KBM-7 (cell line): ENCODE measurements at regions not wholly inside any gene's neighbourhood (a gene's known extent, or its start where the extent isn't known, plus 50 kb on each side); places are given as distances from the start of the nearest gene placed in this dataset.
"Not testable (repeated sequence)": the region's sequence is repeated elsewhere in the genome, so short reads cannot be mapped to it uniquely, and the experiment has no call there.

Source experiments
- DNase-seq: peaks from one replicate; pipeline ENCODE4 v3.0.0-alpha.2; 2015
- in situ Hi-C: fragments of 300-500 bp; cut with MboI; formaldehyde crosslinking; loops from 2 replicates; pipeline ENCODE4 v1.14.3; 2020; ENCODE audit warnings: low sequenced_read_pairs, low pct_unique_long_range_greater_than_20kb, mixed read lengths

DNA sequence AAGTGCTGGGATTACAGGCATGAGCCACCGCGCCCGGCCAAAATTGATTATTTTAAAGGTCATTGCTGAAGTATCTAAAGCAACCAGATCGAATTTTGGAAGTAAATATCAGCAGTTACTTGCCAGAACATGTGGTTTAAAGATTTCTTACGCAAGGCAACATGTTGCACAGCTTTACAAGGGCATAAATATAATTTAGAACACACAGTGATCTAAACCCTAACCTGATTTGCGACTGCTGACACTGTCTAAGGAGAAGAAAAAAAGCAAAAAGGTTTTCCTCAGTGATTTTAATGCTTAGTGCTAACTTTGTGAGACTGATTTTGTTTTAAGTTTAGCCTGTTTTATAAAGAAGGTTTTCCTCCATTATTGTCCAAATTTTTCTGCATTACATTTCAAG lies 569.9 kb upstream of the LINC00305 start:
- DNase-seq, result no peak
- in situ Hi-C loops, result no loop called here

DNA sequence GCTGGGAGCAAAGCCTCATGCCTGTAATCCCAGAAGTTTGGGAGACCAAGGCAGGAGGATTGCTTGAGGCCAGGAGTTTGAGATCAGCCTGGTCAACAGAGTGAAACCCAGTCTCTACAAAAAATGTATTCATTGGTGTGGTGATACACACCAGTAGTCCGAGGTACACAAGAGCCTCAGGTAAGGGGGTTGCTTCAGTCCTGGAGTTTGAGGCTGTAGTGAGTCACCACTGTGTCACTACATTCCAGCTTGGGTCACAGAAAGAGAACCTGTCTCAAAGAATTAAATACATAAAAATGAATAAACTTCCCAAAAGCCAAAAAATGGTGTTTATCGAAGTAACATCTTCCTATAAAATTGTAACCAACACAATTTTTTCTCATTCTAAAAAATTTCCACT lies 568.1 kb upstream of the LINC00305 start:
- no peak for DNase-seq
- in situ Hi-C loops, result no loop called here

DNA sequence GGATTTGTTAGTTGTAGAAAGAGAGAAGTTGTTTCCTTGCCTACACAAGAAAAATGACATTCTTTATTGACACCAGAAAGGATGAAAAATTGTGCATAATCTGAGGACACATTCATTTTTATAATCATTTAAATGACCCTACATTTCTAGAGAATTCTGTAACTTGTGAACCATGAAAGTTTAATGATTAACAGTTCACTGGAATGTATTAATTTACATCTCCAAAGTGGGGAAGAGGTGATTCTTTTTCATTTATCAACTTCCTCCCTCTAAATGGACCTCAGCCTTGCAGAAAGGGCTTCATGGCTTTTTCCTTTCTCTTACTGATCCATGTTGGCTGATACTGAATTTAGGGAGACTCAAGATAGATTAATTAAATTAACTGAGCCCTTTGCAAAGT lies 565.2 kb upstream of the LINC00305 start:
- DNase-seq, result no peak
- in situ Hi-C loops, result no loop called here

DNA sequence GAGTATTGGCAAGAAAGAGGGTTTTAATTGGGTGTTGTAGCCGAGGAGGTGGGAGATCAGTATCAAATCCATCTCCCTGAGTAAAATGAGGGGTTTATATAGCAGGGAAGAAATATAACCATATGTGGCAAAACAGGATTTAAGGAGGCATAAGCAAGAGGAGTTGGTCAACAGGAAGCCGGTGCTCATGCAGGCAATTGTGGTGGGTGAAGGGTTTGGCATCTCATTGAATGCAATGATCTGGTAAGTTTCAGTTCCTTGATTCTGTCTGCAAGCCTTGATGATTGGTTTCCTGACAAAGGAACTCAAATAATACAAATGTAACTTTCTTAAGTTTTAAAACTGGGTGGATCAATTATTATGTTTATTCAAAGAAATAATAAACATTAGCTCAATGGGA lies 564.4 kb upstream of the LINC00305 start:
- in situ Hi-C loops, result no loop called here
- DNase-seq, result peak; percentile 32

DNA sequence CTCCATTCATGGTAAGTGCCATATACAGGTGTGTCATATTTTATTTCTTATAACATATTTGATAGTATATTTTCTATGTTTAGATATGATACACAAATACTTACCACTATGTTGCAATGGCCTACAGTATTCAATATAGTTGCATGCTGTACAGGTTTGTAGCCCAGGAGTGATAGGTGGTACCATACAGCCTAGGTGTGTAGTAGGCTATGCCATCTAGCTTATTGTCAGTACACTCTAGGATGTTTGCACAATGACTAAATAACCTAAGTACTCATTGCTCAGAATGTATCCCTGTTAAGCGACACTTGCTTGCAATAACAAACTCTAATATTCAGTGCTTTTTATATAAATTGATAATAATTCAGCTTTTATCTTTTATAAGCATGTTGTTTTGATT lies 563.1 kb upstream of the LINC00305 start:
- DNase-seq, result no peak
- in situ Hi-C loops, result no loop called here

DNA sequence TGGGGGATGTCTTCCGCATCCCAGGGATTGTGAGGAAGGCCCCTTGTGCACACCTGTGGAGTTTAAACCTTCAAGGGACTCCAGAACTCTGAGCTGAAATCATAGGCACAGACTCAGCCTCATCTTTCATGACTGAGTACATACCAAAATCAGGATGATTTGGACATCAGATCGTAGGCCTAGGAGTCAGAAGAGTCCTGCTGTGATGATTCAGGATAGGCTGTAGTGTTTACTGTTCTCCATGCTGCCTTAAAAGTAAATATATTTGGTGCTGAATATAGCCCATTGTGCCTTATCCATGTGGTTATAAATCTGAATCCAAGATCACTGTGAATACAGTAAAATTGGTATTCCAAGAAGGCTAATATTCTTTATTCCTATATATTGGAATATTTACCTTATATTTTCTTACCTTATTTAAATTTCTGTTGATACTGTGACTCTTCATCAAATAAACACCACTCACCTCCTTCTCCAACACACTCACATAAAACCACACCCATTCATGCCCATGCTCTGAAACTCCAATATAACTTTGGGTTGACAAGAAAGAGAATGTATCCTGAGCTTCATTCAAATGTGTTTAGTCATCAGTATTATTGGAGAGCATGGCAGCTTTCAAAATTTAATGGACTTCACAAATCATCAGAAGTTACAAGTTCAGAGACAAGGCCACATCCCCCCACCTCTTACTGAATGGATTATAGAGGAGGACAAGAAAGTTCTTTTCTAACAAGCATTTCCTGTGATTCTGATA lies 561.4 kb upstream of the LINC00305 start:
- no peak for DNase-seq
- in situ Hi-C loops, result no loop called here

DNA sequence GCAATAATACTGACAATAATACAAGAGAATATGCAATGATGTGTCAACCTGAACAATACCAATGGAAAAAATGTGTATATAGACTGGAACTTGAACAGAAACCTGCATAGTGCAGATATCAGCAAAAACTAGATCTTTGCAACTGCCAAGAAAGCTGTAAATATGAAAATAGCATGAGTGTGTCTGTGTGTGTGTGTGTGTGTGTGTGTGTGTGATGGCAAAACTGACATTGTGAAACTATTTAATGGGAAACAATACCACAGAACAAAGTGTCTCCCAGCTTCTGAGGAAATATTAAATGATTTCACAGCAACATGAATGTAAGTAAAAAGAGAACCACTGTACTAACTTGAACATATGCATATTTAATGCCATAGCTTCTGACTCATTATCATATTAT lies 558.2 kb upstream of the LINC00305 start:
- in situ Hi-C loops, result no loop called here
- no peak for DNase-seq

DNA sequence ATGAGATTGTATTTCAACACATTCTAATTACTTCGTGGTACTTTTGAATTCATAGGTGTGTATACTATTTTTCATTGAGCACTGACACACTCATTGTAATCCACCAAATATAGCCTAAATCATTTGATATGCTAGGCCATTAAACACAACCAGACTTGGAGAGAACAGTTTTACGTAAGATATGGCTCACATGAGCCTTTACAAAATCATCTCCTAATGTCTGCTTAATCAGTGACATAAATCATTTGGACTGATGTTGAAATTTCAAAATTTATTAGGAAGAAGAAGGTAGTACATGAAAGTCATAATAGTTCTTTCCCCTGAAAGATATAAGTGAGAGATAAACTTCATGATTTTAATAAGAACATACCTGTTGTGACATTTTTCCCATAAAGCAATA lies 550.2 kb upstream of the LINC00305 start:
- no peak for DNase-seq
- in situ Hi-C loops, result no loop called here

DNA sequence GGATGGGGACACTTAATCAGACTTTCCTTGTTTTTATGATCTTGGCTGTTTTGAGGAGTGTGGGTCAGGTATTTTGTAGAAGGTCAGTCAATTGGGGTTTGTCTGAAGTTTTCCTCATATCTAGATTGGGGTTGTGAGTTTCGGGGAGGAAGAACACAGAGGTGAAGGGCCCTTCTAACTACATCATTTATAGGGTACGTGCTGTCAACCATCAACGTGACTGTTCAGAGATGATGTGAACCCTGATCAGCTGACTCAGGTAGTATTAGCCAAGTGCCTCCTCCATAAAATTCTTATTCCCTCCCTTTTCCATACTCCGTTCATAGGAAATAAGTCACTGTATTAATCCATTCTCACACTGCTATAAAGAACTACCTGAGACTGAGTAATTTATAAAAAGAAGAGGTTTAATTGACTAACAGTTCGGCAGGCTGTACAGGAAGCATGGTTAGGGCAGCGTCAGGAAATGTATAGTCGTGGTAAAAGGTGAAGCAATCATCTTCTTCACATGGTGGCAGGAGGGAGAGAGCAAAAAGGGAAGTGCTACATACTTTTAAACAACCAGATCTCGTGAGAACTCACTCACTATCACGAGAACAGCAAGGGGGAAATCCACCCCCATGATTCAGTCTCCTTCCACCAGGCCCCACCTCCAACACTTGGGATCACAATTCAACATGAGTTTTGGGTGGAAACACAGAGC lies 547.1 kb upstream of the LINC00305 start:
- in situ Hi-C loops, result no loop called here
- peak; percentile 69 for DNase-seq

DNA sequence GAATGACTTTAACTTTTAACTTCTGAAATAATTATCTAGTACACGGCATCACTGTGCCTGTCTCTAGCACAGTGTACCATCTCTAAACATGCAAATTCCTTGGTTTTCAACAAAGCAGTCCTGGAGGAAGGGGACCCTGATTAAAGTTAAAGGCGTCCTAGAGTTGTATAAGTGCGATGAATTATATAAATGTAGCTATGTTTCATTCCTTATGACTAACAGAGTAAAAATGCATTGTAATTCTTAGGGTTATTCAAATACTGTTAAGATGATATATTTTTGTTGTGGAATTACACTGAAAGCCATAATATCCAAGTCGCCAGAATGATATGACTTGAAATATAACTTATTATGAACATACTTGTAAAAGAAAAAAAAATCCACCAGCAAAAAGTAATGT lies 544.9 kb upstream of the LINC00305 start:
- DNase-seq, result no peak
- in situ Hi-C loops, result no loop called here

DNA sequence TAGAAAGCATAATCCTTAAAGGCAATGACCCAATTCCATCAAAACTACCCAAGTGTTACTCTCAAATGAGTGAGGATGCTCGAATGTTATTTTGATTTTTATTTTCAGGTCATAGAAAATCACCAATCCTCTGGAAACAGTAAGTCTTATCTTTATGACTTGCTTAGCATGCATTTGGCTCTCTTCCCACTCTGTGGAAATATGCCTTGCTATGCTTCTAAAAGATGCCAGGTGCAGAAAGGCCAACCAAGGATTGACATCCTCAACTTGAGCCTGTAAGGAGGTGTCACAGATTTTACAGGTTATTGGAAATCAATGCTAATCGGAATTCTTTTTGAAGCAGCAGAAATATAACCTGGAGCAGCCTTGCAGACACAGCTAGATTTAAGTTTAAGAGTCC lies 543.9 kb upstream of the LINC00305 start:
- DNase-seq, result no peak
- in situ Hi-C loops, result no loop called here

DNA sequence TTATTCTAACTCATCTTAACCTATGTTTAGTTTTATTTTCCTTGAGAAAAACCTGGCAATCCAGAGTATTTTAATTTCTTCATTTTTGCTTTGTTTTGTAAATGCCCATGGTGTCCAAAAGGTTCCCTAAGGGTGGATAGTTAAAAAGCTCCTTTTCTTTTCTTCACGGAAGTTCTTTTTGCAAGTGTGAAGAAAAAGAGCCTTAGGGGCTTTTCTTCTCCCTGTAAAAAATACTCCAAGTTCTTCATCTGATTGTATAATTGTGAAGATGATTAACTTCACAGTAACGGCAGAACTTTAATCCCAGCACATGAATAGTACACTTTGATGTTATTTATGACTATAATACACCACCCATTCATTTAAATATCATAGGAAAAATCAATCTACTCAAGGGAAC lies 530.2 kb upstream of the LINC00305 start:
- DNase-seq, result no peak
- in situ Hi-C loops, result no loop called here

DNA sequence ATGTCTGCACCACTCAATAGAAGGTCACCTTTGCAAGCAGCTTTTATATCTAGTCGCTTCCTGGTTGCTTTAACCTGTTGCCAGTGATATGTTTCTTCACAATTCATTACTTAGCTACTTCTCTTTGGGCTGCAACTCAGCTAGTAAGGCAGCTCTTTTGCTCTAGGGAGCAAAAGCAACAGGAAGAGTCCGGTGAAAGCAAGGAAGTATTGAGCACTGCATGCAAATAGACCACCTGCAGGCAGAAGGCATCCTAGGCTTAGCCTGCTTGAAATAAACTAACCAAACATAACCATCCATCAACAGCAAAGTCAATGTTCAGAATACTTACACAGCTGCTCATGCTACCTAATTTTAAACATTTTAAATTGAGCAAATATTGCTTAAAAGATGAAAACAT lies 529.2 kb upstream of the LINC00305 start:
- in situ Hi-C loops, result no loop called here
- no peak for DNase-seq

DNA sequence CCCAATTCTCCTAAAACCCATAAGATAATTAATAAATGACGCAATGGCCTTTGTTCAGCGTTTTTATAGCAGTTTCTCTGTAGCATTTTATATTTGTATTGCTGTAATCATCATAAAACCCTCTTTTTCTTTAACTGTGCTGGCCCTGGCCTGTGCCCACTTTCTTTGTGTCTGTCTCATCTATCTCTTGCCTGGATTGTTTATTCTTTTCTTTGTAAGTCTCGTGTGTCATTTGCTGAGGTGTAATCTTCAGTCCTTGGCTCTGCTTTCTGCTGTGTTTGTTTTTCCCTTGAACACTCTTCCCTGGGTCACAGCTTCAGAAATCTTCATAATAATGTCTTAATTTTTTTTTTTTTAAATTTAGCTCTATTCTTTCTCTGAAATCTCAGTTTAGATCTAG lies 525.8 kb upstream of the LINC00305 start:
- DNase-seq, result no peak
- in situ Hi-C loops, result no loop called here

DNA sequence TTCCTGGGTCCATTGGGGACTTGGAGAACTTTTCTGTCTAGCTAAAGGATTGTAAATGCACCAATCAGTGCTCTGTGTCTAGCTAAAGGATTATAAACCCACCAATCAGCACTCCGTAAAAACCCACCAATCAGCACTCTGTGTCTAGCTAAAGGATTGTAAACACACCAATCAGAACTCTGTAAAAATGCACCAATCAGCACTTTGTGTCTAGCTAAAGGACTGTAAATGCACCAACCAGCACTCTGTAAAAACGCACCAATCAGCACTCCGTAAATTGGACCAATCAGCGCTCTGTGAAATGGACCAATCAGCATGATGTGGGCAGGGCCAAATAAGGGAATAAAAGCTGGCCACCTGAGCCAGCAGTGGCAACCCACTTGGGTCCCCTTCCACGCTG lies 522.4 kb upstream of the LINC00305 start:
- DNase-seq, in situ Hi-C loops: not testable (repeated sequence)

DNA sequence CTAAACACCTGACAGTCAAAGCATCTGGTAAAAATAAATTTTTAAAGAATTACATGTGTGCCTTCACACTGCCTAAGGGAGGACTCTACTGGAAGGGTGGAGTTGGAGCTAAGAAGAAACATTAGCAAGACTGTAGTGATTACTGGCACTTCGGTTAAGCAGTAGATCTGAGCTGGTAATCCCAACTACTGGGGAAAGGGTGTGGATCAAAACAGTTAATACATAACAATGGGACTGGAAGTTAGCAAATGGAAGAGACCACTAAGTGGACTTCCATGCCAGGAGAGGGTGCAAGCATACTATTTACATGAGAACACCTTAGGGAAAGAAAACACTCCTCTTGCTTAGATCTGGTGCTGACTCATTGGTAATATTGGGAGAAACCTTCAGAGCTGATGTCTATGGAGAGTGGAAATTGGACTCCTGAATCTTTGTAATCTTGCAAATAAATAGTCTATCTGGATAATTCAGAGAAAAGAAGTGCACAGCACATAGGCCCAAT lies 519.6 kb upstream of the LINC00305 start:
- no peak for DNase-seq
- in situ Hi-C loops, result no loop called here

DNA sequence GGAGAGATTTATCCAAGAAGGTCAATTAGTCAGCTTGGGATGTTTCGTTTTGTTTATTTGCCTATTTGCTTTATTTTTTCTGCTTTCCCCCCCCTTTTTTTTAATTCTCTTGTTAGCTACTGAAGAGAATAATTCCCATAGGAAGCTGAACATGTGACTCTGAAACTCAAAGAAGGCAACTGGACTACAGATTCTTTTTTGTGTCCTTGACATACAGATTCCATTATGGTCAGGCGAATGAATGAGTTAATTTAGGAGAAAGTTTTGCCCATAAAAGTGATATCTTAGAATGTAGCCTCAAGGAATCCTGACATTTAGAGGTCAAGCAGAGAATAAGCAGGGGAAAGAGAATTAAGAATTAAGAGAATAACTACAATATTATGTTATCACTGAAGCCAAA lies 514.2 kb upstream of the LINC00305 start:
- no peak for DNase-seq
- in situ Hi-C loops, result no loop called here

DNA sequence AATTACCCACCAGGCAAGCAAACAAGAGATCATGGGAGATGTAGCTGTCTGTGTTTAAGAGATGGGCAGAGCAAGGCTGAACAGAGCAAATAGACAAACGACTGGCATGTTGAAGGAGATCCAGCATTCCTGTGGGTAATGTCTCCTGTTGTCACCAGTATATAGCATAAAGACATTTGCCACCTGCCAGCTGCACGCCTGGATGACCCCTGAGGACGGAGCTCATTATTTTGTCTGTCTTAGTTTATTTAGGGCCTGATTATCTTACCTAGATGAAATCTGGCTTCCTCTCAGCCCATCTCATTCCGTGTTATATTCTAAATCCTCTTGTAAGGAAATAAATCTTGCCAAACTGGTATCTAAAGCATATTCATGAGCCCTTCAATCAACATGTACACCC lies 510.3 kb upstream of the LINC00305 start:
- no peak for DNase-seq
- in situ Hi-C loops, result no loop called here

DNA sequence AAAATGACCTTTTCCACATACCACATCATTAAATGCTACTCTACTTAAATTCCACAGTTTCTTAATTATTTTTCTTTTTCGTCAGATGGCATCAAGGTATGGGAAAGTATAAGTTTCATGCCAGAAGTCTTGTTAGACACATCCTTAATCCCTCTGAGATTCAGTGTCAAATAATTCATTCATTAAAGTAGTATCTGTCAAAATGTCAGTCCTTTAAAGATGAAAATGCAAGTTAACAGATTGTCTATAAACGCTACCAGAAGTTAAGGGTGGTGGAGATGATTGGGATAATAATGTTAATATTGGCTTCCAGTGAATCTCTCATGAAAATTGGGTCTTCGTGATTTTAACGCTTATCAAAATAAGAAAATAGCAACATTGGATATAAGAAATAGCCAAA lies 504.2 kb upstream of the LINC00305 start:
- in situ Hi-C loops, result no loop called here
- no peak for DNase-seq

DNA sequence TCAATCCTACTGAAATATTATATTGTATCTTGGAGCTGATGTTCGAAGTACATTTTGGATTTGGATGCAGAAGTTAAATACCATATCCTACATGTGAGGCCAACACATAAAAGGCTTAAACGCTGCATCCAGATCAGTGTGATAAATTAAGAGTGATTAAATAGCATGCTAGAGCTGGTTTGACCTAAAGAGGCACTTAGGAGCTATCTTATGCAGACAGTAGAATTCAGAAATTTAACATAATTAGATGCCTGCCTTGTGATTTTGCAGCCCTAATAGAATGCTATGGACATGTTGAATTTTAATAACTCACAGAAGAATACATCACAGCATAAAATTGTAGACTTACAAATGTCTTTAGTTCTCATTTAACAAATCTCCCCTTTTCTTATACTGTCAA lies 501.2 kb upstream of the LINC00305 start:
- DNase-seq, result no peak
- in situ Hi-C loops, result no loop called here

DNA sequence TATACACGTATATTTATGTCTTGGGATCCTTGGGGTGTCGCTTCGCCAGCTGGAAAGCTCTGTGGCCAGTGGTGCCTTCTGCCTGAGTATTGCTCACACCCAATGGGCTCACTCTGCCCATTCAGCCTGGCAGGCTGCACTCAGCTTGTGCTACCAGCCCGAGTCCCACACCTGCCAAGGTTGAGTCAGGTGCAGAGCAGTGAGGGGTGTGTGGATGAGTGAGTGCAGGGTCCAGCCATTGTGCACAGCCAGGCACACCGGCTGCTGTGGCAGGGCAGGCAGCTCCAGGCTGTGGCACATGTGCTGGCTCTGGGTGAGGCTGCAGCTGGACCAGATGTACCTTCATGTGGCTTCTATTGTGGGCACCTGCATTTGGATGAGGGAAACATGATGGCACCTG lies 496.9 kb upstream of the LINC00305 start:
- DNase-seq, result no peak
- in situ Hi-C loops, result no loop called here
